DOHH2 (cell line): ENCODE measurements at regions not wholly inside any gene's neighbourhood (a gene's known extent, or its start where the extent isn't known, plus 50 kb on each side); places are given as distances from the start of the nearest gene placed in this dataset.

Experiments used
- H3F3A ChIP-seq: fragments of 200-600 bp; sonication (generic), shearing (Covaris generic); 2 replicates; pipeline ENCODE4 v1.6.0; 2016; ENCODE audit warnings: antibody characterized with exemption, mild to moderate bottlenecking; ENCODE audit not compliant: control insufficient read depth, insufficient read depth
- H3K27ac ChIP-seq: fragments of 200-600 bp; sonication (generic); 2 replicates; pipeline ENCODE4 v1.5.1; 2014; ENCODE audit warnings: low read depth, mild to moderate bottlenecking, low read length, moderate library complexity
- H3K27me3 ChIP-seq: fragments of 200-600 bp; sonication (generic); 2 replicates; pipeline ENCODE4 v1.6.1; 2014; ENCODE audit warnings: mild to moderate bottlenecking, low read length, mixed read lengths; ENCODE audit not compliant: control insufficient read depth
- H3K36me3 ChIP-seq: fragments of 200-600 bp; sonication (generic); 2 replicates; pipeline ENCODE4 v1.6.1; 2014; ENCODE audit warnings: mild to moderate bottlenecking, low read length, moderate library complexity, mixed read lengths; ENCODE audit not compliant: control insufficient read depth
- H3K4me1 ChIP-seq: fragments of 200-600 bp; sonication (generic); 2 replicates; pipeline ENCODE4 v1.6.1; 2014; ENCODE audit warnings: mild to moderate bottlenecking, low read length, mixed read lengths; ENCODE audit not compliant: control insufficient read depth
- H3K4me2 ChIP-seq: fragments of 200-600 bp; sonication (generic); 2 replicates; pipeline ENCODE4 v1.6.0; 2014; ENCODE audit warnings: mild to moderate bottlenecking, low read length, moderate library complexity
- H3K4me3 ChIP-seq: fragments of 200-600 bp; sonication (generic); 2 replicates; pipeline ENCODE4 v1.5.1; 2014; ENCODE audit warnings: mild to moderate bottlenecking, low read length, mixed read lengths
- H3K79me2 ChIP-seq: fragments of 200-600 bp; sonication (generic); 2 replicates; pipeline ENCODE4 v1.6.1; 2014; ENCODE audit warnings: mild to moderate bottlenecking, low read length, mixed read lengths; ENCODE audit not compliant: control insufficient read depth
- H3K9me2 ChIP-seq: fragments of 200-600 bp; sonication (generic); replicated peaks from 2 replicates; pipeline ENCODE4 v1.6.1; 2014; ENCODE audit warnings: mild to moderate bottlenecking, low read length, mixed read lengths; ENCODE audit not compliant: control insufficient read depth
- H3K9me3 ChIP-seq: fragments of 200-600 bp; sonication (generic); 2 replicates; pipeline ENCODE4 v1.6.1; 2014; ENCODE audit warnings: antibody characterized with exemption, low read length, mixed read lengths; ENCODE audit not compliant: control insufficient read depth, insufficient read depth
- H4K20me1 ChIP-seq: fragments of 200-600 bp; sonication (generic); 2 replicates; pipeline ENCODE4 v1.6.0; 2014; ENCODE audit warnings: low read depth, mild to moderate bottlenecking, antibody characterized with exemption, low read length, moderate library complexity; ENCODE audit not compliant: control insufficient read depth, insufficient read depth
- CTCF ChIP-seq: fragments of 200-600 bp; sonication (generic); IDR thresholded peaks from one replicate; pipeline ENCODE4 v1.5.1; 2014; ENCODE audit warnings: antibody characterized with exemption, mild to moderate bottlenecking, low read depth, low read length; ENCODE audit not compliant: poor library complexity, severe bottlenecking
- EZH2phosphoT487 ChIP-seq: fragments of 200-600 bp; sonication (generic); IDR thresholded peaks from 2 replicates; pipeline ENCODE4 v1.6.1; 2017; ENCODE audit warnings: borderline replicate concordance, mild to moderate bottlenecking, antibody characterized with exemption, low read length, moderate library complexity, mixed read lengths

- Histone ChIP-seq H3K27me3 (no peaks in the 10 kb centered on the region), H4K20me1 (no peaks in the 10 kb centered on the region), H3K4me3 (no peak overlapping the region), H3K79me2 (no peaks in the 10 kb centered on the region), H3K9me2 (no peaks in the 10 kb centered on the region), H3K27ac (no peak overlapping the region), H3K4me2 (no peak overlapping the region), H3K4me1 (no peaks in the 10 kb centered on the region), H3K36me3 (no peaks in the 10 kb centered on the region), H3F3A (no peaks in the 10 kb centered on the region), H3K9me3 (no peaks in the 10 kb centered on the region)
- no peak for TF ChIP-seq CTCF
- TF ChIP-seq EZH2phosphoT487: no peak
Observed at GRCh38 chr18:4748975-4749374, 293.9 kb upstream of the DLGAP1 start.

- Histone ChIP-seq H3K36me3 (no peaks in the 10 kb centered on the region), H4K20me1 (no peaks in the 10 kb centered on the region), H3K9me3 (no peaks in the 10 kb centered on the region), H3K4me2 (no peak overlapping the region), H3K27ac (no peak overlapping the region), H3K27me3 (no peaks in the 10 kb centered on the region), H3K79me2 (no peaks in the 10 kb centered on the region), H3F3A (no peaks in the 10 kb centered on the region), H3K4me3 (no peak overlapping the region), H3K9me2 (no peaks in the 10 kb centered on the region), H3K4me1 (no peaks in the 10 kb centered on the region)
- TF ChIP-seq EZH2phosphoT487 (no peak), CTCF (no peak)
Observed at GRCh38 chr18:4734903-4735302, 279.8 kb upstream of the DLGAP1 start.

GRCh38 chr18:4734021-4734420 is 278.9 kb upstream of the DLGAP1 start:
- Histone ChIP-seq H4K20me1 (no peaks in the 10 kb centered on the region), H3K4me1 (no peaks in the 10 kb centered on the region), H3K79me2 (no peaks in the 10 kb centered on the region), H3K27me3 (no peaks in the 10 kb centered on the region), H3K4me2 (no peak overlapping the region), H3K9me3 (no peaks in the 10 kb centered on the region), H3K4me3 (no peak overlapping the region), H3K36me3 (no peaks in the 10 kb centered on the region), H3K27ac (no peak overlapping the region), H3F3A (no peaks in the 10 kb centered on the region), H3K9me2 (no peaks in the 10 kb centered on the region; the same call in 1 of the 2 replicates)
- TF ChIP-seq EZH2phosphoT487 (no peak), CTCF (no peak)

GRCh38 chr18:4721545-4721944 is 266.4 kb upstream of the DLGAP1 start:
- Histone ChIP-seq H4K20me1 (no peaks in the 10 kb centered on the region), H3K27ac (no peak overlapping the region), H3K9me3 (no peaks in the 10 kb centered on the region), H3K4me3 (no peak overlapping the region), H3K4me2 (no peak overlapping the region), H3K4me1 (peaks cover 3% of the 10 kb centered on the region; the same call in 1 of the 2 replicates), H3K9me2 (no peaks in the 10 kb centered on the region; the same call in 1 of the 2 replicates), H3K36me3 (no peaks in the 10 kb centered on the region), H3K79me2 (no peaks in the 10 kb centered on the region), H3F3A (no peaks in the 10 kb centered on the region), H3K27me3 (no peaks in the 10 kb centered on the region)
- TF ChIP-seq CTCF: no peak
- no peak for TF ChIP-seq EZH2phosphoT487
